ENCODE measurements at regions not wholly inside any gene's neighbourhood (a gene's known extent, or its start where the extent isn't known, plus 50 kb on each side); places are given as distances from the start of the nearest gene placed in this dataset.

DNA sequence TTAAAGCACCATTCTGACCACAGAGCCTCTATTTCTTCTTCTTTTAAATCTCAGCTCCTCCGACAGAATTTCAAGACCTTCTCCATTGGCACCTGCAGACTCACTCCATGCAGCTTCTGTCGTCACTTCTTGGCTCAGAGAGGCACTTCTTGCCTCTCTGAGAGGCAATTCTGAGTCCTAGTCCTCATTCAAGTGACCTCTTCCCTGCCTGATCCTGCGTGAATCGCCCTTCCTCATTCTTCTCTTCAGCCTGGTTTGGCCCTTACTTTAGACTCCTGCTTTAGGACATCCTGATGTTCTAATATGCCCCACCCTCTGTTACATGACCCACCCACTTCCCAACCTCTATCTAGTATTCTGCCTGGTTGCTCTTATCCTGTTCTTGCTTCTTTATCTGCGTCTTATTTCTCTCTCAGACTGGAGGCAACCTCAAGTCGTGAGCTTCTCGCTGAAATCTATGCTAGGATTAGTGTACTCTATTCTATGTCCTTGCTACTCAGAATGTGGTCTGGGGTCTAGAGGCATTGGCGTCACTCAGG, 55.6 kb upstream of the CISTR start:
- no peak for TF ChIP-seq FOXM1 (IDR thresholded peaks at IDR 0.05; ENCODE audit: borderline replicate concordance, low read depth)

DNA sequence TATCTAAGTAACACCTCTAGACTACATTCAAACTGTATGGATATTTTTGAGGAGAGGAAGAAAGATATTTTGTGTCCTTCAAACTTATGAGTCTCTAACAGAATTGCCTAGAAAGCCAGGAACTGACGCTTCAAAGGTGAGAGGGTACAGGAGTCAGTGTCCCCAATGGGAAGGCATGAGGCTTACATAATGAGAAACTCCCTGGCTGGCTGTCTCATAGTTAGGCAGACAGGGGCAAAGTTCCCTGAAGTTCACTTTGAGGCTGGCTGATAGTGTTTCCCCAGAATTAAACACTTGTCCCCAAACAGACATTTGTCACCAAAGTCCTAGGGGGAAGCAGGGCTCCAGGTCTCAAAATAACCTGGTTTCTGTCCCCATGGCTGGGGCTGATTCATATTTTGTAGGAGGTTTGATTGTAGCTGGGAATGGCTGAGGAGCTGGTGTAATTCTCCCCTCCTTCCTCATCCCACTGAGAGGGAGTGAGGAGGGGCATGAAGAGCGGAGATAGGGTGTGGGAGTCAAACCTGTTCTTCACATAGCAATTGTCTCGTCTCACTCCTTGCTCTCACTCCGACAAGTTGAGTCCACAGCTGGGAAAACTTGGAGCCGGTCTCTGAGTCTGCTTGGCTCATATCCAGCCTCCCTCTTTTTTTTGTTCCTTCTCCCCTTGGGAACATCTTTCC, 56.4 kb upstream of the CISTR start:
- TF ChIP-seq EGR1 (IDR thresholded peaks at IDR 0.05) (no peak), RAD21 (IDR thresholded peaks at IDR 0.05; ENCODE audit: low read depth) (no peak), CREB1 (IDR thresholded peaks at IDR 0.05; ENCODE audit: low read depth) (no peak), TAF1 (IDR thresholded peaks at IDR 0.05; ENCODE audit: low read depth) (no peak), TEAD4 (IDR thresholded peaks at IDR 0.05) (no peak), TCF12 (IDR thresholded peaks at IDR 0.05; ENCODE audit: low read depth) (no peak), EP300 (IDR thresholded peaks at IDR 0.05; ENCODE audit: borderline replicate concordance) (no peak), ZBTB7A (IDR thresholded peaks at IDR 0.05; ENCODE audit: low read depth) (no peak), NFIC (IDR thresholded peaks at IDR 0.05) (no peak)
- TF ChIP-seq, protein P1, sequence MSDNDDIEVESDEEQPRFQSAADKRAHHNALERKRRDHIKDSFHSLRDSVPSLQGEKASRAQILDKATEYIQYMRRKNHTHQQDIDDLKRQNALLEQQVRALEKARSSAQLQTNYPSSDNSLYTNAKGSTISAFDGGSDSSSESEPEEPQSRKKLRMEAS (IDR thresholded peaks at IDR 0.05): no peak
- TF ChIP-seq, protein P2, sequence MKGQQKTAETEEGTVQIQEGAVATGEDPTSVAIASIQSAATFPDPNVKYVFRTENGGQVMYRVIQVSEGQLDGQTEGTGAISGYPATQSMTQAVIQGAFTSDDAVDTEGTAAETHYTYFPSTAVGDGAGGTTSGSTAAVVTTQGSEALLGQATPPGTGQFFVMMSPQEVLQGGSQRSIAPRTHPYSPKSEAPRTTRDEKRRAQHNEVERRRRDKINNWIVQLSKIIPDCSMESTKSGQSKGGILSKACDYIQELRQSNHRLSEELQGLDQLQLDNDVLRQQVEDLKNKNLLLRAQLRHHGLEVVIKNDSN (IDR thresholded peaks at IDR 0.05): no peak

GRCh38 chr12:53809005-53809404, 57.2 kb upstream of the CISTR start:
- no peak for TF ChIP-seq RAD21 (IDR thresholded peaks at IDR 0.05; ENCODE audit: low read depth)
- TF ChIP-seq YY1 (IDR thresholded peaks at IDR 0.05; ENCODE audit: low read depth): no peak
- TF ChIP-seq, protein P2 (IDR thresholded peaks at IDR 0.05): no peak
- no peak for TF ChIP-seq TCF12 (IDR thresholded peaks at IDR 0.05; ENCODE audit: low read depth)
- no peak for TF ChIP-seq NFIC (IDR thresholded peaks at IDR 0.05)
- TF ChIP-seq, protein P1 (IDR thresholded peaks at IDR 0.05): no peak
- TF ChIP-seq CREB1 (IDR thresholded peaks at IDR 0.05; ENCODE audit: low read depth): no peak
- no peak for TF ChIP-seq TAF1 (IDR thresholded peaks at IDR 0.05; ENCODE audit: low read depth)
- TF ChIP-seq REST (IDR thresholded peaks at IDR 0.05; ENCODE audit: low read depth): no peak
- no peak for TF ChIP-seq TEAD4 (IDR thresholded peaks at IDR 0.05)
- TF ChIP-seq EGR1 (IDR thresholded peaks at IDR 0.05): no peak
- TF ChIP-seq EP300 (IDR thresholded peaks at IDR 0.05; ENCODE audit: borderline replicate concordance): no peak
- no peak for TF ChIP-seq ZBTB7A (IDR thresholded peaks at IDR 0.05; ENCODE audit: low read depth)
- TF ChIP-seq FOXM1 (IDR thresholded peaks at IDR 0.05; ENCODE audit: borderline replicate concordance, low read depth): no peak
- no peak for TF ChIP-seq CEBPB (IDR thresholded peaks at IDR 0.05)

- no peak for TF ChIP-seq EP300 (IDR thresholded peaks at IDR 0.05; ENCODE audit: borderline replicate concordance)
- TF ChIP-seq NFIC (IDR thresholded peaks at IDR 0.05): no peak
- no peak for TF ChIP-seq TCF12 (IDR thresholded peaks at IDR 0.05; ENCODE audit: low read depth)
- TF ChIP-seq TEAD4 (IDR thresholded peaks at IDR 0.05): no peak
- TF ChIP-seq CREB1 (IDR thresholded peaks at IDR 0.05; ENCODE audit: low read depth): no peak
- no peak for TF ChIP-seq RAD21 (IDR thresholded peaks at IDR 0.05; ENCODE audit: low read depth)
- no peak for TF ChIP-seq REST (IDR thresholded peaks at IDR 0.05; ENCODE audit: low read depth)
- TF ChIP-seq, protein P1 (IDR thresholded peaks at IDR 0.05): no peak
- TF ChIP-seq, protein P2 (IDR thresholded peaks at IDR 0.05): no peak
- no peak for TF ChIP-seq ZBTB7A (IDR thresholded peaks at IDR 0.05; ENCODE audit: low read depth)
- TF ChIP-seq CEBPB (IDR thresholded peaks at IDR 0.05): no peak
- no peak for TF ChIP-seq EGR1 (IDR thresholded peaks at IDR 0.05)
- no peak for TF ChIP-seq TAF1 (IDR thresholded peaks at IDR 0.05; ENCODE audit: low read depth)
- no peak for TF ChIP-seq YY1 (IDR thresholded peaks at IDR 0.05; ENCODE audit: low read depth)
- no peak for TF ChIP-seq FOXM1 (IDR thresholded peaks at IDR 0.05; ENCODE audit: borderline replicate concordance, low read depth)
Observed at GRCh38 chr12:53810950-53811349, 59.2 kb upstream of the CISTR start.

DNA sequence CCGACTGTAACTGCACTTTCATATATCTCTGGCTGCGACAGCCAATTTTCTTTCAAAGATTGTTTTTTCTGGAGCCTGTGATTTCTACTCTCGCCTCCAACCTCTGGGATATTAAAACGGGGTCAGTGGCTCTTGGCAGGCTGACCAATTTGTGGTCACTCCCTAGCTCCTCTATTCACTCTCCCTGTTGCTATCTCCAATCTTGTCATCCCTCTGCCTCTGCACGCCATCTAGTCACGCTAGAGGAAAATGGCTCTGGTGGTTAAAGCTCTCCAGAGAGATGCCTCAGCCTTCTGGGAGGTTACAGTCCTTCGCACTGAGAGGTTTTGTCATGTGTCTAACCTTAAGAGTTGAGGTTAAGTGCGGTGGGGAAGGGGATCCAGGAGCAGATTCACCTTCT, 59.8 kb upstream of the CISTR start:
- TF ChIP-seq TEAD4 (IDR thresholded peaks at IDR 0.05) (no peak), NFIC (IDR thresholded peaks at IDR 0.05) (no peak), EP300 (IDR thresholded peaks at IDR 0.05; ENCODE audit: borderline replicate concordance) (no peak), CREB1 (IDR thresholded peaks at IDR 0.05; ENCODE audit: low read depth) (no peak), REST (IDR thresholded peaks at IDR 0.05; ENCODE audit: low read depth) (no peak), CEBPB (IDR thresholded peaks at IDR 0.05) (no peak), YY1 (IDR thresholded peaks at IDR 0.05; ENCODE audit: low read depth) (no peak), RAD21 (IDR thresholded peaks at IDR 0.05; ENCODE audit: low read depth) (no peak)
- TF ChIP-seq, protein P1 (IDR thresholded peaks at IDR 0.05): no peak
- TF ChIP-seq, protein P2 (IDR thresholded peaks at IDR 0.05): no peak

Data from Ishikawa (cell line).